ENCODE measurements at regions not wholly inside any gene's neighbourhood (a gene's known extent, or its start where the extent isn't known, plus 50 kb on each side); places are given as distances from the start of the nearest gene placed in this dataset.

- TF ChIP-seq EZH2 (IDR thresholded peaks at IDR 0.05; ENCODE audit: insufficient read depth, low read length) (no peak), CTCF (IDR thresholded peaks at IDR 0.05; ENCODE audit: insufficient read depth, low read depth, low read length) (no peak)
Measured at GRCh38 chr1:221905802-221906201, 163.9 kb upstream of the DUSP10 start.
